SK-N-SH (cell line): ENCODE measurements at regions not wholly inside any gene's neighbourhood (a gene's known extent, or its start where the extent isn't known, plus 50 kb on each side); places are given as distances from the start of the nearest gene placed in this dataset.

ENCODE experiments used
- CTCF ChIA-PET: fragments of 300-600, 350-600 bp; formaldehyde crosslinking; extraction: SDS; loops from one replicate; lab custom pipeline; 2021; lab: Yijun Ruan, JAX
- POLR2A ChIA-PET: fragments of 350-600 bp; sonication (Branson Sonifier 250); formaldehyde crosslinking; extraction: SDS; loops from one replicate; lab custom pipeline; 2020; ENCODE audit warnings: antibody characterized with exemption, inconsistent platforms; lab: Yijun Ruan, JAX
- DNase-seq: peaks from one replicate; pipeline ENCODE4 v3.0.0; 2012
- H2AFZ ChIP-seq: fragments of 200-600 bp; sonication (generic); 2 replicates; pipeline ENCODE4 v1.8.1; 2016; ENCODE audit warnings: antibody characterized with exemption, mild to moderate bottlenecking, low read depth
- H3F3A ChIP-seq: fragments of 200-600 bp; sonication (generic); replicated peaks from 2 replicates; pipeline ENCODE3; 2016; ENCODE audit warnings: antibody characterized with exemption, mild to moderate bottlenecking; ENCODE audit not compliant: insufficient read depth
- H3K27ac ChIP-seq, 2 experiments: fragments of 200-500 bp in 1 of 2; fragments of 200-600 bp in 1 of 2; sonication (Bioruptor generic) in 1 of 2; sonication (generic), shearing (Covaris generic) in 1 of 2; 2 replicates each; pipeline versions ENCODE4 v1.5.1 to v1.6.1; 2014 to 2016; ENCODE audit warnings: low read depth in 2 of 2, inconsistent platforms in 1 of 2, low read length in 1 of 2, mild to moderate bottlenecking in 1 of 2, mixed read lengths in 1 of 2
- H3K27me3 ChIP-seq: fragments of 200-600 bp; sonication (generic), shearing (Covaris generic); 2 replicates; pipeline ENCODE4 v1.6.1; 2016; ENCODE audit warnings: mixed run types; ENCODE audit not compliant: insufficient read depth
- H3K36me3 ChIP-seq, 2 experiments: fragments of 200-500 bp in 1 of 2; fragments of 200-600 bp in 1 of 2; sonication (Bioruptor generic) in 1 of 2; sonication (generic) in 1 of 2; replicated peaks in 1 of 2; 2 replicates each; pipeline versions ENCODE3 to v1.5.1; 2014 to 2016; ENCODE audit warnings: low read length in 1 of 2, mild to moderate bottlenecking in 1 of 2; ENCODE audit not compliant: insufficient read depth in 2 of 2, control insufficient read depth in 1 of 2
- H3K4me1 ChIP-seq, 2 experiments: fragments of 200-500 bp in 1 of 2; fragments of 200-600 bp in 1 of 2; sonication (Bioruptor generic) in 1 of 2; sonication (generic), shearing (Covaris generic) in 1 of 2; 2 replicates each; pipeline versions ENCODE4 v1.5.1 to v1.6.1; 2014 to 2016; ENCODE audit warnings: low read depth in 1 of 2, low read length in 1 of 2, mixed run types in 1 of 2; ENCODE audit not compliant: insufficient read depth in 2 of 2, control insufficient read depth in 1 of 2
- H3K4me2 ChIP-seq: fragments of 200-600 bp; sonication (generic), shearing (Covaris generic); 2 replicates; pipeline ENCODE4 v1.6.1; 2017; ENCODE audit warnings: mixed run types
- H3K4me3 ChIP-seq, 2 experiments: fragments of 200-500 bp in 1 of 2; fragments of 200-600 bp in 1 of 2; sonication (Bioruptor generic) in 1 of 2; sonication (generic), shearing (Covaris generic) in 1 of 2; 2 replicates each; pipeline versions ENCODE4 v1.5.1 to v1.8.1; 2014 to 2016; ENCODE audit warnings: low read depth in 2 of 2, inconsistent platforms in 1 of 2, low read length in 1 of 2, mild to moderate bottlenecking in 1 of 2, mixed read lengths in 1 of 2, moderate library complexity in 1 of 2
- H3K79me2 ChIP-seq: fragments of 200-600 bp; sonication (generic); 2 replicates; pipeline ENCODE4 v1.8.1; 2017; ENCODE audit warnings: mild to moderate bottlenecking; ENCODE audit not compliant: insufficient read depth
- H3K9ac ChIP-seq: fragments of 200-600 bp; sonication (generic); 2 replicates; pipeline ENCODE4 v1.6.1; 2017; ENCODE audit warnings: mixed run types
- H3K9me2 ChIP-seq: fragments of 200-600 bp; sonication (generic); 2 replicates; pipeline ENCODE4 v1.6.1; 2017; ENCODE audit warnings: mixed run types
- H3K9me3 ChIP-seq: fragments of 200-600 bp; sonication (generic); 2 replicates; pipeline ENCODE4 v1.6.1; 2017; ENCODE audit warnings: mixed run types, mild to moderate bottlenecking, moderate library complexity
- H4K20me1 ChIP-seq: fragments of 200-600 bp; sonication (generic); 2 replicates; pipeline ENCODE4 v1.6.1; 2017; ENCODE audit warnings: mild to moderate bottlenecking, mixed run types; ENCODE audit not compliant: insufficient read depth
- CHD2 ChIP-seq: fragments of 150-350 bp; IDR thresholded peaks from 2 replicates; pipeline ENCODE4 v1.6.1; 2018; ENCODE audit warnings: low read length; ENCODE audit not compliant: partially characterized antibody
- ELF1 ChIP-seq: IDR thresholded peaks from 2 replicates; pipeline ENCODE4 v1.4.0; 2012
- EZH2phosphoT487 ChIP-seq: fragments of 200-600 bp; sonication (generic); IDR thresholded peaks from 2 replicates; pipeline ENCODE4 v1.6.1; 2017; ENCODE audit warnings: low read depth, mixed run types, mild to moderate bottlenecking, antibody characterized with exemption, moderate library complexity, borderline replicate concordance
- FOSL2 ChIP-seq: IDR thresholded peaks from 2 replicates; pipeline ENCODE4 v1.4.0; 2012; ENCODE audit warnings: low read depth, mild to moderate bottlenecking, moderate library complexity, borderline replicate concordance
- FOXJ3 ChIP-seq: sonication (generic); formaldehyde crosslinking; IDR thresholded peaks from 2 replicates; pipeline ENCODE4 v1.5.1; 2020; ENCODE audit warnings: mild to moderate bottlenecking, missing genetic modification reagents
- FOXM1 ChIP-seq: IDR thresholded peaks from 2 replicates; pipeline ENCODE4 v1.4.0; 2012; ENCODE audit warnings: low read depth, mild to moderate bottlenecking
- GABPA ChIP-seq: IDR thresholded peaks from 2 replicates; pipeline ENCODE4 v1.4.0; 2012; ENCODE audit warnings: low read depth, mild to moderate bottlenecking
- IRF3 ChIP-seq: fragments of 150-350 bp; IDR thresholded peaks from 2 replicates; pipeline ENCODE4 v1.6.1; 2016; ENCODE audit warnings: mild to moderate bottlenecking, low read depth, low read length
- JUND ChIP-seq: IDR thresholded peaks from 2 replicates; pipeline ENCODE4 v1.4.0; 2012
- MAX ChIP-seq: IDR thresholded peaks from 2 replicates; pipeline ENCODE4 v1.4.0; 2012; ENCODE audit warnings: low read depth
- MEF2A ChIP-seq: IDR thresholded peaks from 2 replicates; pipeline ENCODE4 v1.4.0; 2012; ENCODE audit warnings: low read depth, borderline replicate concordance
- MXI1 ChIP-seq: IDR thresholded peaks from 2 replicates; pipeline ENCODE4 v1.6.1; 2012; ENCODE audit warnings: mild to moderate bottlenecking, low read depth, low read length, improper control_type of control experiment
- NFIC ChIP-seq: IDR thresholded peaks from 2 replicates; pipeline ENCODE4 v1.4.0; 2012; ENCODE audit warnings: borderline replicate concordance
- POLR2AphosphoS5 ChIP-seq: IDR thresholded peaks from 2 replicates; pipeline ENCODE4 v1.6.1; 2012; ENCODE audit warnings: low read depth, low read length
- RCOR1 ChIP-seq: fragments of 150-350 bp; IDR thresholded peaks from 2 replicates; pipeline ENCODE4 v1.6.1; 2017; ENCODE audit warnings: antibody characterized with exemption, low read length
- REST ChIP-seq: IDR thresholded peaks from 2 replicates; pipeline ENCODE4 v1.6.1; 2012; ENCODE audit warnings: mild to moderate bottlenecking, low read depth, low read length, moderate library complexity
- RXRA ChIP-seq: IDR thresholded peaks from 2 replicates; pipeline ENCODE4 v1.4.0; 2012; ENCODE audit warnings: low read depth, mild to moderate bottlenecking, borderline replicate concordance
- TAF1 ChIP-seq: IDR thresholded peaks from 2 replicates; pipeline ENCODE4 v1.6.1; 2012; ENCODE audit warnings: low read depth, mild to moderate bottlenecking, low read length, moderate library complexity, borderline replicate concordance
- TCF12 ChIP-seq: IDR thresholded peaks from 2 replicates; pipeline ENCODE4 v1.4.0; 2012
- TEAD4 ChIP-seq: IDR thresholded peaks from 2 replicates; pipeline ENCODE4 v1.4.0; 2012; ENCODE audit warnings: mild to moderate bottlenecking, borderline replicate concordance; ENCODE audit not compliant: insufficient read depth
- whole genome bisulfite sequencing: methylation state at CpG from one replicate; pipeline ENCODE4 v1.1.6; 2017; ENCODE audit warnings: low lambda C conversion rate; 5-methylcytosine and 5-hydroxymethylcytosine counted together

GRCh38 chr2:24434541-24434940 lies 56.5 kb upstream of the NCOA1 start:
- Histone ChIP-seq H3K4me3 (no peak overlapping the region), H3K27ac (no peak overlapping the region), H3K9me2 (no peaks in the 10 kb centered on the region), H3K9ac (no peak overlapping the region), H3K36me3 (no peaks in the 10 kb centered on the region), H3K4me2 (no peak overlapping the region), H3K9me3 (no peaks in the 10 kb centered on the region), H3K79me2 (no peaks in the 10 kb centered on the region), H2AFZ (no peak overlapping the region), H3K27me3 (no peaks in the 10 kb centered on the region), H4K20me1 (no peaks in the 10 kb centered on the region), H3K4me1 (peaks cover 6 to 13% of the 10 kb centered on the region in 2 experiments; a peak in 3 of 4 replicates), H3F3A (no peaks in the 10 kb centered on the region)
- no peak for DNase-seq
- TF ChIP-seq FOXJ3 (CRISPR knock-in tag), result no peak
- TF ChIP-seq GABPA, result no peak
- TF ChIP-seq RCOR1, result no peak
- TF ChIP-seq TAF1, result no peak
- TF ChIP-seq NFIC, result no peak
- TF ChIP-seq REST, result no peak
- TF ChIP-seq EZH2phosphoT487, result no peak
- TF ChIP-seq POLR2AphosphoS5, result no peak
- no peak for TF ChIP-seq ELF1
- TF ChIP-seq IRF3, result no peak
- ChIA-PET POLR2A (interaction anchor here (1.2 kb wide), 1 partner anchor 387 kb away, joined by 3 read pairs; no protein-coding TSS in a partner anchor), CTCF (interaction anchor here (0.9 to 3.3 kb wide), 6 partner anchors 9 to 393 kb away, joined by 3 to 23 read pairs (median 6); no protein-coding TSS in a partner anchor)
- 100% methylated on average over 1 of the region's 1 CpG for WGBS

GRCh38 chr2:24432735-24433134 lies 58.3 kb upstream of the NCOA1 start:
- H3K4me2 ChIP-seq, result no peak overlapping the region
- no peak overlapping the region for H3K9ac ChIP-seq
- H3K4me3 ChIP-seq, result no peak overlapping the region
- no peak overlapping the region for H2AFZ ChIP-seq
- ChIA-PET CTCF (interaction anchor here (1.1 to 2.1 kb wide), 5 partner anchors 10 to 395 kb away, joined by 4 to 9 read pairs (median 7); no protein-coding TSS in a partner anchor), POLR2A (no interaction called here)
- H3F3A ChIP-seq, result no peaks in the 10 kb centered on the region
- H3K79me2 ChIP-seq, result no peaks in the 10 kb centered on the region
- no peaks in the 10 kb centered on the region for H3K36me3 ChIP-seq
- H3K27me3 ChIP-seq, result no peaks in the 10 kb centered on the region
- H3K27ac ChIP-seq, result no peak overlapping the region
- peaks cover 6 to 15% of the 10 kb centered on the region in 2 experiments; a peak in 3 of 4 replicates for H3K4me1 ChIP-seq
- H3K9me3 ChIP-seq, result no peaks in the 10 kb centered on the region
- no peak for DNase-seq
- H3K9me2 ChIP-seq, result no peaks in the 10 kb centered on the region
- WGBS, result 84% methylated on average over 3 of the region's 3 CpGs
- H4K20me1 ChIP-seq, result no peaks in the 10 kb centered on the region
- TF ChIP-seq CHD2 (no peak), ELF1 (no peak), REST (no peak), MAX (no peak), JUND (no peak), RXRA (no peak), TCF12 (no peak), TAF1 (no peak), FOSL2 (no peak), POLR2AphosphoS5 (no peak), MEF2A (no peak), TEAD4 (no peak), FOXM1 (no peak), EZH2phosphoT487 (no peak), MXI1 (no peak)
